HG02870 (cell line): ENCODE measurements at regions not wholly inside any gene's neighbourhood (a gene's known extent, or its start where the extent isn't known, plus 50 kb on each side); places are given as distances from the start of the nearest gene placed in this dataset.
"Not testable (repeated sequence)": the region's sequence is repeated elsewhere in the genome, so short reads cannot be mapped to it uniquely, and the experiment has no call there.

Experiments used
- ATAC-seq: cut with Tn5 transposase; IDR thresholded peaks from one replicate; pipeline ENCODE4 v1.9.1; 2021; ENCODE audit warnings: mild to moderate bottlenecking, moderate library complexity; ENCODE audit not compliant: unreplicated experiment

DNA sequence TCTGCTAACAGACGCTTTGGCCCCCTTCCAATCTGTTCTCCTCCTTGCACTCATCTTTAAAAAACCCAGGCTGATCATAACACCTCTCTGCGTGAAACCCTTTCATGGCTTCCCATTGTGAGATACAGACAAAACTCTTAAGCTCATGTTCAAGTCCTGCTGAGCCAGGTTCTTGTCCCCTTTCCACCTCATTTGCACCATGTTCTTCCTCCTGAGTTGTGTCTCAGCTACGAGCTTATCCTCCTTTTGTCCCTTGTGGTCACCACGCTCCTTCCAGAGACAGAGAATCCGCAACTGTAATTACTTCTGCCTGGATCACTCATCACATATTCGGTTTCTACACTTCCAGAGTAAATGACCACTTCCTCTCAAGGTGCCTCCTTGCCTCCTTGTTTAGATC is 238.8 kb downstream of the ACTR3 start:
- ATAC-seq = no peak

DNA sequence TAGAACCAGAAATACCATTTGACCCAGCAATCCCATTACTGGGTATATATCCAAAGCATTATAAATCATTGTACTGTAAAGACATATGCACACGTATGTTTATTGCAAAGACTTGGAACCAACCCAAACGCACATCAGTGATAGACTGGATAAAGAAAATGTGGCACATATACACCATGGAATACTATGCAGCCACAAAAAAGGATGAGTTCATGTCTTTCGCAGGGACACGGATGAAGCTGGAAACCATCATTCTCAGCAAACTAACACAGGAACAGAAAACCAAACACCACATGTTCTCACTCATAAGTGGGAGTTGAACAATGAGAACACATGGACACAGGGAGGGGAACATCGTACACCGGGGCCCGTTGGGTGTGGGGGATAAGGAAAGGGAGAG is 242.2 kb downstream of the ACTR3 start:
- not testable (repeated sequence) for ATAC-seq

DNA sequence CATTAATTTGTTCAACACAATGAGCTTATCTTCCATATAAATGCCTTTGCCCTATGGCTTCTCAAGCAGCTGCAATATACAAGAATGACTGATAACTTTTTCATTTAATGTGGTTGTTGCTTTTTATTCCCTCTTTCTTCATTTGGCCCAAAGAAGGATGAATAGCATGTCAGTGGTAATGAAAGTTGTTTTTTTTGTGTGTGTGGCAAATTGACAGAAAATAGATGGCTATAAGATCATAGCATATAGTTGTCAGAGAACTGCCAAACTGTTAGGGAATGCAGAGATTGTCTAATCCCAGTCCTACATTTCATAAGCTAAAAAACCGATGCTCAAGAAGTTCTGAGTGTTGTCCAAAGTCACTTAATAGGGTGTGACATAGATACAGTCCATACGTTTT is 244.3 kb downstream of the ACTR3 start:
- no peak for ATAC-seq

DNA sequence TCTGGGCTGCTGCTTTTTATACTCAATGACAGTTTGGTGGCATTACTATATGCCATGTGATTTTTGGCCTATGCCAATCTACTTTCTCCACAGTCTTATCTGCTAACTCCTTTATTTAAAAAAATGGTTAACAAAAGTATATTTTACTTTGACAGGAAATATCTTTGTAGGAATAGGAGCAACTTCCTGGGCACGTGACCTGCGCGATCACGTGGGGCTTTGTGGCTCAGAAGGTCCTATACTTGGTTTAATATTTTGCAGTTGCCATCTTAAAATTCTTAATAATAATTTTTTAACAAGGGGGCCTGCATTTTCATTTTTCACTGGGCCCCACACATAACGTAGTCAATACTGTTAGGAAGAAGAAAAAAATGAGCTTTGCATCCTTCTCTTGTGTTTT is 249.7 kb downstream of the ACTR3 start:
- ATAC-seq = no peak

DNA sequence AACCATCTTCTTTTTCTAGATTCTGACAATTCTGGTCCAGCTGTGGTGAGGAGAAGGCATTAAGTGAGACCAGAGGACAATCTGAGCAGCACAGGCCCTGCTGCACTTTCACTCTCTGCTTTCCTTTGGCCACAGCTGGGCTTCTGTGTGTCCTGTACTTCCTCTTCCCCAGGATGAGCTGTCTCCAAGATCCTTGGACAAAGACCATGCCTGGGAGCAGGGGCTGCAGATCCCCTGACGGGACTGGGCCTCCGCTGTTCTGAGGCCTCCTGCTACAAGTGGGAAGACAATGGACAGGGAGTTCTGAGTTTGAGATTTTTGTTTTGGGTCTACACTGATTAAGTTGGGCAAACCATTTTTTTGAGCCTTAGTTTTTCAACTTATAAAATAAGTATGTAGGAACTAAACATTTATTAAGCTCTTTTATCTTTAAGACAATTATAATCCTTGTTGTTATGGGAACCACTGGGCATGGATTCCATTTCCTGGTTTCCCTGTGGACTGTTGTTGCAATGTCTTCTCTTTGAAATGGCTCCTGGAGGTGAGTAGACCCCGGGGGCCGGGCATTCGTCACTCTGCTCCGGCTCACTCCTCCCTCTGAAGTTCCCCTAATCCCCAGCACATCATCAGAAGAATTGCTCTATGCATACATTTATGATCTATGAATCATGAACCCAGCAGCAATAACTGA is 266.6 kb downstream of the ACTR3 start:
- no peak for ATAC-seq

DNA sequence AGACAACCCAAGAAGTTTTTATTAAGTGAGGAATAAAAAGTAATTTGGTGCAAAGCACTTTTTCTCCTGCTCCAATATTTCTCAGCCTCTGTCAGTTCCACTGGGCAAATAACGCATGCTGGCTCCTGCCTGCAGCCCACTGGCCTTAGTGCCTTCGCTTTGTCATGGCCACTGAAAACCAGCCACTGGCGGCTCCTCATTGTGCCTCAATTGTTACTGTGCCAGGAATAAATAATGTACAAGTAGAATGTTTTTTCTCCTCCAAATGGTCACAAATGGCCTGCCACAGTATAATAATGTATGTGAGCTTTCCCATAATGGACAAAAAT is 267.1 kb downstream of the ACTR3 start:
- ATAC-seq = no peak

DNA sequence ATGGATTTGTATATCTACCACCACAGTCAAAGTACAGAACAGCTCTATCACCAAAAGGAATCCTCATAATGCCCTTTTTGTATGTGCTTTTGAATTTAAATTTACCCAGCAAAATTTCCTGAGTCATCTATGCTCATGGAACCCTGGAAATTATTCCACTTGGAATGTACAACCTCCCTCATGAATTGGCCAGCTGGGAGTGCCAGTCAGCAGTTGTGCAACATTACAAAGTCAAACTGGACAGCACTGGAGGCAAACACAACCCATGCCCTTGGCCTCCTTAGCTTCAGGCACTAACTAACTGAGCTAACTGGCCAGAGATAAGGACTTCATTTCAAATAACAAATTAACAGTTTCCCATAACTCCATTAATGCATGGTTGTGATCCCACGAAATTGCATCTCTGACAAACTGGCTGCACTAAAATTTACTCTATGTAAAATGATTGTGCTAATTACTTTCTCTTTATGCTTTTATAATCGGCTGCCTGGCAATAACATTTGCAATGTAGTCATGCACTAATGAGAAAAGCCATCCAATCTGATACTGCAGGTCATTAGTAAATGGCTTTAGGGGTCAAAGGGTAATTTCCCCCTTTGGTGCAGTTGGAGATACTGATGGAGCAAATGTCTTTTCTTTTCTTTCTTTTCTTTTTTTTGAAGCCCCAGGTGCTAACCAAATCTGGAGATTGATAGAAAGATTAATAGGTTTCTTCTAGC is 270.5 kb downstream of the ACTR3 start:
- ATAC-seq = no peak

DNA sequence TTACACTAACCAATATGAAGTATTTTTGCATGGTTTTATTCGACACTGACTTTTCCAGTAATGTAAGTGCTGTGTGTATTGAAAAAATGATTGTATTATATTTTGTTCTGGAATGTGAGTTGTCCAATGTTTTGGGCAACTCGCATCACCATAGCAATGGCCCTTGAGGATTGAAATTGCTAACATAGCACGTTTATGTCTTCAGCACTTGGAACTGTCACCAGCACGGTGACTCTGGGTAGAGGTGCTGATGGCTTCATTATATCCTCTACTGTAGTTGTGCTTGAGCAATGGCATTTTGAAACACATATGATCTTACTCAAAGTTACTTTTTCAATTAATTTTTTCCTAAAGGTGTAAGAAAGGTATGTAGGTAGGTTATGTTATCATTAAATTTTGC is 271.5 kb downstream of the ACTR3 start:
- ATAC-seq = no peak

DNA sequence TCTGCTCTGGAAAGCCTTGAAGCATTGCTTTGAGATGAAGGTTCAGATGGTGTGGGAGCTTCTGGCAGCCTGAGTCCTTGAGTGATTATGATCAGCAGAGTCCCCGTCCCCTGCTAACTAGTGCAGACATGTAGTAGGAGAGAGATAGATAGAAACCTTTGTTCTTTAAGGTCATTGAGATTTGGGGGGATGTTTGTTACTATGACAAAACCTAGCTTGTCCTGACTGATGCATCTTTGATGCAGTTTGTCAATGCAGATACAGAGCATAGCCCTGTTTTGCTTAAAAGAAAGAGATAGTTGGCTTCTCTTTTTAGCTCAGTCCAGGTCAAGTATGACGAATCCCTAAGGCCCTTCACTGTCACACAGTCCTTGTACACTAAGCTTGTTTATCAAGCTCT is 274.6 kb upstream of the DPP10 start:
- ATAC-seq = no peak

DNA sequence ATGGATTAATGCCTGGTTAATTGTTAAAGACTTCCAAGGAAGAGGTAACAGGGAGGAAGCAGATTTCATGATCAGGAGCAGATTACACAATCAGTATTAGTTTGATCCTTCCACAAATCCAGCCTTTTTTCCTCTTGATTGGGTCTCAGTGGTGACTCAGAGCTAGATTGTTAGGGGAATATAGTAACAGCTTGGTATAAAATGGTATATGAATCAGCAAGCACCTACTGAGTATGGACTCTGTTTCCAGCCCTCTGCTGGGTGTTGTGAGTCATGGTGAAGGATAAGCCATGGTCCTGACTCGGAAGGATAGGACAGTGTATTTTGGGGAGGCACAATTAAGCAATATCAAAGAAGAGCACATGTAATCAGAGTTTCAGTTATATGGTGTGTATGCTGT is 272.4 kb upstream of the DPP10 start:
- ATAC-seq = no peak

DNA sequence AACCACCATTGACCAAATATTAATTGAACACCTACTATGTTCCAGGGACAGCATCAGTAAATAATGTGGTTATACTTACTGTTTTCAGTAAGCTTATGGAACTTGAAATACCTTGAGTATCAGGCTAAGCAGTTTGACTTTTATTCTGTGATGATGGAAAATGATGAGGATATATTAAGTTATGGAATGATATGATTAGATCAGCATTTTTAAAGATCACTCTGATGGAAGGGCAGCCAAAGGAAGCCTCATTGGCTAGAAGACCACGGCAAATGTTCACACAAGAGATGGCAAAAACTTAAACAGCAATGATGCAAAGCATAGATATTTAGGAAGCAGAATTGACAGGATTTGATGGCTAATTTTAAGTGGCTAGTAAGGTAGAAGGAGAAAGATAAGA is 266.9 kb upstream of the DPP10 start:
- no peak for ATAC-seq

DNA sequence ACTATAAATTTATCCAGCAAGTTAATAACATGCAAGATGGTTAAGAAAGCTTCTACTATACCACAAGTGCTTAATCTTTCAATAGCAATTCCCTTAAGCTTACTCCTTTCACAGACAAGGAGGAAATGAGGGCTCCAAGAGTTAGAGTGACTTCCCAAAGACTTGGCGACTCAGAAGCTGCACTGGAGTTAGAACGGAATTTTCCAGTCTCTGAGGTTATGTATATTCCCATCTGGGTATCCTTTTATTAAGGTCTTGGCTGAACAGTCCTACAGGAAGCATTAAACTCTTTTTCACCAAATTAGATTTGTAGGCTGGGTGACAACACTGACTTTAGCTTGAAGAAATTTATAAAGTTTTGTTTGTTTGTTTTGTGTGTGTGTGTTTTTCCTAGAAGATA is 256.9 kb upstream of the DPP10 start:
- ATAC-seq = no peak

DNA sequence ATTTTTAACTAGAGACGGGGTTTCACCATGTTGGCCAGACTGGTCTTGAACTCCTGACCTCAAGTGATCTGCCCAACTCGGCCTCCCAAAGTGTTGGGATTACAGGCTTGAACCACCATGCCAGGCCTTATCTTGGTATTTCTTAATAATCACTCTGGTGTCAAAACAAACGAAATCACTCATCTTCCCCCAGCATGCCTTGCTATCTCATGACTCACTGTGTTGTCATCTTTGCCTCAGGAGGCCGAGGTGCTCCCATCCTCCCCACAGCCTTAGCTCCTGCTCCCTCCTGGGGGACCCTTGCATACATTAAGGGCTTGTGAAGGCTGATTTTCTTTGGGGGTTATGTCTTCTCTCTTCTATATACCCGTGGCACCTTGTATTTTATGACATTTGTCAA is 250.1 kb upstream of the DPP10 start:
- ATAC-seq = no peak

DNA sequence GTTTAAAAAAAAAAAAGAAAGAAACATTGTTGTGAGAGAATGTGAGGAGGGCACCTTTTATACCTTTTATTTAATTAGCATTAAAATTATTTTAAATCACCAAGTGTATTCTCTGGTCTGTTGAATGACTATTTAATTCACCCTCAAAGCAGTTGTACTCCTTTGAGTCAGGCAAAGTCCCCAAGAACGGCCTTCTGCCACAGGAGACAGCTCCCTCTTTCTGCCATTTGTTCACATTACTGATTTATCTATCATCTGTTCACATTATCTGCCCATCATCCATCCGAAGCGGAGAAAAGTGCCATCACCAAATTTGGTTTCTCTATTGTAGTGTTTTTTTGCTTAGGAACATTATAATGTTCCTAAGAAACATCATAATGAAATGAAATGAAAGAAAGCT is 240.7 kb upstream of the DPP10 start:
- ATAC-seq = no peak

DNA sequence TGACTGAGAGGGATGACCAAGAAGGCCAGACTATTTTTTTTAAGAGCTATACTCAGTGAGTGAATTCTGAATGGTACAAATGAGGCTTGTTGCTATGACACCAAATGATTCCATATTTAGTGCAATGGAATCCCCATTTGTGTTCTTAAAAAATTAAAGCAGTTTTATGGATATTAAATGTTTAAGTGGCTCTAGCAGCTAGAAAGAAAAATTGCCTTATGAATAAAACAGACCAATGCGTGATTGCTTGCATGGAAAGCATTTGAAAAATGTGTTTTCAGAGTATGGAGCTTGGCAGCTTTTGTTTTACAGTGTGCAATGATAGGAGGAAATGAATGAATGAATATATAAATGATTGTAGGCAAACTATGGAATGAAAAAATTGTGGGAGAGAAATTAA is 238.8 kb upstream of the DPP10 start:
- ATAC-seq = no peak

DNA sequence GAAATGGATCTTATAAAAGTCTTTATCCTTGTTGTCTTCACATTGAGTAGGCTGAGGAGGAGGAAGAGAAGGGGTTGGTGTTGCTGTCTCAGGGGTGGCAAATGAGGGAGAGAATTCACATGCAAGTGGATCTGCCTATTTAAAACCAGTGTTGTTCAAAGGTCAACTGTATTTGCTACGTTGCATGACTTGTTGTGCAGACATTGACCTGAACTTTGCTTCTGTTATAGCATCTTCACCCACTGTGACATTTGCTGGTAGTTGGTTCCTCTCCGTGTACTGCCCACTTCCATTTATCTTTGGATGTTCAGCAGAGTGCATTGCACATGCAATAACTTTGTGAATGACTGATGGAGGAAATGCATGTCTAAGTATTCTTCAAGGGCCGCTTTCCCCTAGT is 228.6 kb upstream of the DPP10 start:
- ATAC-seq = no peak

DNA sequence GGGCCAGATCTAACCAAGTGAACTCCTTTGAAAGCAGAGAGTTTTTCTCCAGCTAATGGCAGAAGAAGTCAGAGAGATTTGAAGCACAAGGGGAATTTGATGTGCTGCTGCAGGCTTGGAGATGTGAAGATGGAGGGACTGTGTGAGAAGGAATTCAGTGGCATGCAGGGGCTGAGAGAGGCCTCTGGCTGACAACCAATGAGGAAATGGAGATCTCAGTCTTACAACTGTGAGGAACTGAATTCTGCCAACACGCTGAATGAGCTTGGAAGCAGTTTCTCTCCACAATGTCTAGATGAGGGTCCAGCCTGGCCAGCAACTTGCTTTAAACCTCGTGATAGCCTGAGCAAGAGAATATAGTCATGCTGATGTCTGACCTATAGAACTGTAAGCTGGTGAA is 224.1 kb upstream of the DPP10 start:
- ATAC-seq = no peak

DNA sequence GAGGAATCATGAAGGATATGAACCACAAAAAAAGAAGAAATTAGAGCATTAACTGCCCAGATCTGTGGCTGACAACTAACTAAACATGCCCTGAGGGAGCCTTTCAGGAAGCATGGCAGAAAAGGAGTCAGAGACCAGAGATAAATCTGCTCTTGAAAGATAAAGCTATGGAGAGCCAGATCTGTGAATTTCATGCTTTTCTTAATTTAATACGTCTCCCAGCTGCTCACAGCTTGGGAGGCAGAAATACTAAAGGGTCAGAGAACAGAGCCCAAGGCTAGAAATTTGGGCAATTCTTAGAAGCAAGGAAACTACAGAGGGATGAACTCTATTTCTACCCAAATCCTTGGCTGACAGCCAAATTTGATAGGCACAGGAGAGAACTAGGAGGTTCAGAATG is 223.0 kb upstream of the DPP10 start:
- no peak for ATAC-seq

DNA sequence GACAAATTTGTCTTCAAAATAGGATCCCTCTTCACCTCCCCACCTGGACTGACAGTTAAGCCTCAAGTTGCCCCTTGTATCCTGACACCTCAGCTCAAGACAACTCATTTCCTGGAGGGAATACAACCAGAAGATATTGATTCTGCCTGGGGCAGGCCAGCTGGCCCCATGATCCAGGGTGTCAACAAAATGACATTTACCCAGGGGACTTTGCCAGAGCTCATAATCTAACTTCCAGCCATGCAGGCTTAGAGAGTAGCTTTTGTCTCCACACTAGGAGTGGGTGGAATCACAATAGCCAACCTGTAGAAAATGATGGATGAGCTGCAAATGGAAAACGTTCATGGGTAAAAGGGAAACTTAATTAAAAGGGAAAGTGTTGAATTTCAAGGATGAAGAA is 220.1 kb upstream of the DPP10 start:
- no peak for ATAC-seq

DNA sequence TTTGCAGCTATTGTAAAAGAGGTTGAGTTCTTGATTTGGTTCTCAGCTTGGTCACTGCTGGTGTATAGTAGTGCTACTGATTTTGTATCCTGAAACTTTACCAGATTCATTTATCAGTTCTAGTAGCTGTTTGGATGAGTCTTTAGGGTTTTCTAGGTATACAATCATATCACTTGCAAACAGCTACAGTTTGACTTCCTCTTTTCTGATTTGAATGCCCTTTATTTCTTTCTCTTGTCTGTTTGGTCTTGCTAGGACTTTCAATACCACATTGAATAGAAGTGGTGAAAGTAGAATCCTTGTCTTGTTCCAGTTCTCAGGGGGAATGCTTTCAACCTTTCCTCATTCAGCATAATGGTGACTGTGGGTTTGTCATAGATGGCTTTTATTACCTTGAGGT is 210.5 kb upstream of the DPP10 start:
- no peak for ATAC-seq

DNA sequence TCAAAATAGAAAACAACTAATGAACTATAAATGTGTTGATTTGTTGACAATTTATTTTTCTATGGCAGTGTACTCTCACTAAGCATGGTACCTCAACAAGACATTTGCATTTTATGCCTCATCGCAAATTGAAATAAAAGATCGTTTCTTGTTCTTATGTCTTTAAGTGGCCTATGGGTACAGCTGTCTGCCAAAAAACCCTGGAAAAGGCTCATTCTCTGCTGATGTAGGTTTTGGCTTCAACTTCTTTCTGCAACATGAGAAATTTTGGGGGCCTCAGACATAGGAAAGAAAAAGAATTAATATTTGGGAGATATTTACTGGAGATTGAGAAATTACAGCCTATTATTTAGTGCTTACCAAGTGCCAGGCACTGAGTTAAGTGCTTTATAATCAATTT is 205.1 kb upstream of the DPP10 start:
- ATAC-seq = no peak

DNA sequence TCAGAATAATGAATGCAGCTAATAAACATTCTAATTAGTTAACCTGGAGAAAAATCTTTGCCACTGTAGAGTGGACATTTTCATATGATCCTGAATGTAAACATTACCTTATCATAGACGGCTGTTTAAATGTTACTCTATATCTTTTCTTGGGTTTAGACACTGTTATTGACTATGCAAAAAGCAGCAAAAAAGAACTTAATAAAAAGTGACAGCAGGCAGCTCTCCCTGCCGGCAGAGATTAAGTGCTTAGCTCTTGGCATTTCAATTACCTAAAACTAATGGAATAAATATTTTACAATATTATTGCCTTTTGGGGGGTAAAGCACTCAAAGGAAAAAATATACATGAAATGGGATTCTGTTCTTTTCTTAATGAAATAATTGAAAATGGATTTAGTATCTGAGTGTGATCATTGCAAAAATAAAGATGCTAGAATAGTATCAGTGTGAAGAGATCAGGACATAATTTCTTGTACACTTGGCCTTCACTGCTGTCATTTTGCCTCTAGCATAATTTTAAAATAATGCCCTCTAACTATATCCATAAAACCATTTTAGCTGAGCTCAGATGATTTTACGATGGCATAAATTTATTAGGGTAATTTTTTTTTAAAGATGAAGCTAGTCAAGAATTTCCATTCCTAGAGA is 203.4 kb upstream of the DPP10 start:
- no peak for ATAC-seq

DNA sequence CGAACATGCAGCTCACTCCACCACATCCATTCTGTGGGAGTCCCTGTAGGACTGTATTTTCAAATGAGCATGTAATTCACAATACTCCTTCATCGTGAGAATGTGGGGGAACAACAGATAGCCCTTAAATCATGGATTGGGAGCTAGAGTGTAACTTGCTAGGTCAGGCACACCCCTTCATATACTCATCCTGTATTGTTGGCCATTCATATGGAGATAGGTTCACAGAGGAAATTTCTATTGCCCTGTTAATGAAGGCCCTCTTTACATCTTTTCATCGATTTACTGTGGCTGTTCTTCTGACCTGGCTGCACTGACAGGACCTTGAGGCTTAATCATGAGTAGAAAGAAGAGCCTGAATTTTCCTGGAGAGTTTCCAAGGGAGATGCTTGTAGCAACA is 193.8 kb upstream of the DPP10 start:
- no peak for ATAC-seq
